Activated T-helper 17 cell treated with anti-CD3 and anti-CD28 coated beads, Interleukin-2, amount 50 U/mL, for 72 hours (primary cell): ENCODE measurements at regions not wholly inside any gene's neighbourhood (a gene's known extent, or its start where the extent isn't known, plus 50 kb on each side); places are given as distances from the start of the nearest gene placed in this dataset.

Source experiments
- ATAC-seq: fragments of 150-1000 bp; cut with Tn5 transposase; replicated peaks from 2 replicates; pipeline ENCODE4 v1.10.0; 2021; ENCODE audit warnings: mild to moderate bottlenecking, moderate library complexity
- H3K27ac Mint-ChIP-seq: one replicate; pipeline ENCODE4 v1.8.0; 2022; ENCODE audit warnings: mixed read lengths
- H3K27me3 Mint-ChIP-seq: one replicate; pipeline ENCODE4 v1.8.0; 2022; ENCODE audit warnings: mixed read lengths
- H3K36me3 Mint-ChIP-seq: one replicate; pipeline ENCODE4 v1.8.0; 2022; ENCODE audit warnings: low read depth, mild to moderate bottlenecking, mixed read lengths
- H3K4me1 Mint-ChIP-seq: one replicate; pipeline ENCODE4 v1.8.0; 2022; ENCODE audit warnings: mixed read lengths
- H3K4me3 Mint-ChIP-seq: one replicate; pipeline ENCODE4 v1.8.0; 2022; ENCODE audit warnings: mild to moderate bottlenecking, mixed read lengths
- H3K9me3 Mint-ChIP-seq: one replicate; pipeline ENCODE4 v1.8.0; 2022; ENCODE audit warnings: mixed read lengths

DNA sequence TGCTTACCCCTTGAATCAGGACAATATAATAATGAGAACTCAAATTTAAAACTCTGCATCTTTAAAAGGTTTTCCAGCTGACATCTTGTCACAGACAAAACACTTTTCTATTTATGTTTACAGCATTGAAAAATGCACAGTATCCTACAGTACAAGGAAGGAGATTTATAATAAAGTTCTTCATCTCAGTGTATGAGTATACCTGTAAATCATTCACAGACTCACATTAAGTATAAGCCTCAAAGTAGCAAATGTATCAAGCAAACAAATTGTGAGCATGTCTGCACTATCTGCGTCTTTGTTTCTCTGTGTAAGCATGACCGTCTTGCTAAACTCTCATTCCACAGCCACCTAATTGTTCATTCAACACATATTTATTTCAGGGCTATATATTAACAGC is 52.8 kb downstream of the PPP1R2C start:
- Mint-ChIP-seq H3K4me3 (no peak overlapping the region), H3K36me3 (no peaks in the 10 kb centered on the region), H3K9me3 (no peaks in the 10 kb centered on the region), H3K27ac (no peak overlapping the region), H3K27me3 (no peaks in the 10 kb centered on the region), H3K4me1 (no peaks in the 10 kb centered on the region)
- ATAC-seq, result no peak

DNA sequence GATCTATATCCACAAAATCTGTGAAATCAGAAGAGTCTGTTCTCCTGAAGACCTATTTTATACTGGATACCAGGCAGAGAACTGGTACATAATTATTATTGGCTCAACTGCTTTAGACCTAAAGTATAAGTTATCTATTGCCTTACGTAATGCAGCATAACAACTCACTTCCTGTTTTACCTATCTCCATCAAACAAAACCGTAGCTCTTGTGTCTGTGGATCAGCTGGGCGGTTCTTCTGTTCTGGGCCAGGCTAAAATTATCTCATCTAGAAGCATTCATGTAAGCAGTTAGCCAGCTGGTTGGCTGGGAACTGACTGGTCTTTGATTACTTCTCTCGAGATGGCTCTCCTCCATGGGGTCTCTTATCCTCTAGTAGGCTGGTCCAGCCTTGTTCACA is 57.8 kb downstream of the PPP1R2C start:
- no peaks in the 10 kb centered on the region for H3K9me3 Mint-ChIP-seq
- ATAC-seq, result no peak

DNA sequence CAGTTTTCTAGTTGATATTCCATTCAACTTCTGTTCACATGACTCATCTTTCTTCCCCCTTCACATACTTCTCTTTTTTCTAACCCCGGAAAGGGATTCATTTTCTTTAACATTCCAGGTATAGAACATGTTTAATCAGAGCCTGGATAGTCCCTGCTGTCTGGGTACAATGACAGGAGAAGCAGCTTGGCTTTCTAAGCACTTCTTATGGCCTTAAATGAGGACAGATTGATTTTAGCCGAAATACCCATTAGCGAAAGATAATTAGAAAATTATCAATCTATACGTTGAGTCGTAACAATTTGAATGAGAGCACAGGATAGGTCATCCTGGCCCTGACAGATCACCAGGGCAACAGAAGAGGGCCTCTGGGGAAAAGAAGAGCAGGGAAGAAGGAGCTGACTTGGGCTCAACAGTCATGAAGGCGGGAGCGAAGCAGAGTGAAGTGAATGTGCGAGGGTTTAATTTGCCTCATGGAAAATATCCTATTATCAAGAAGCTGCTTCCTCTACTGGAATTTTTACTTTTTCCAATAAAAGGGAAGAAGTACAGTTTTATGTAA is 62.2 kb downstream of the PPP1R2C start:
- H3K9me3 Mint-ChIP-seq, result no peaks in the 10 kb centered on the region

More for the DNA sequence above, 57.8 kb downstream of the PPP1R2C start:
- Mint-ChIP-seq H3K36me3 (no peaks in the 10 kb centered on the region), H3K27me3 (no peaks in the 10 kb centered on the region), H3K4me3 (no peak overlapping the region), H3K27ac (no peak overlapping the region), H3K4me1 (no peaks in the 10 kb centered on the region)

DNA sequence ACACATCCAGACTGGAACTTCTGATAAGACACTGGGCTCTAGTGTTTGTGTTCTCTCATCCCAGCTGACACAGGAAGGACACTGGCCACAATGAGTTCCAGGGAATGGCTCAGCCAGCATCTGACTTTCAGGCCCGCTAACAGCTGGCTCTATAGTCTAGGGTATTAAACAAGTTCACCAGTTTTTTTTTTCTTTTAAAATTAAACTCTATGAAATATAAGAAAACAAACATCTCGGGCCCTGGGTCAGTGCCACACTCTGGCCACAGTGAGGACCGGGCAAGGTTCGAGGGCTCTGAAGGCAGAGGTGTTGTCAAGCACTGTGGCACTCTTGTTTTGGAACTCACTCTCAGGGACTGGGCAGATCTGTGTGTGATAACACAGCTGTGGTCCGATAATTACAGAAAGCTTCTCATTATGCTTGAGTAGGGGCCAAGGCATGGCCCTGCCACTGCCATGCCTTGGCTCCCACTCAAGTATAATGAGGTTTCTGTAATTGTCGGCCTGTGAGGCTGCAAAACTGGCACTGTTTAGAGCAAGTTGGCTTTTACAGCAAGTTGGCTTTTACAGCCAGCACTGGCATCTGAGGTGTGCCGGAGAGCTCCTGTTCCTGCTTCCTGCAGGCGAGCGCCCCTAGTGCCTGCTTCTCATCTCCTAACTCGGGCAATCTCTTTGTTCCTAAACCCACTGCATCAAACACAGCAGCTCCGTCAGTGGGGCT is 62.8 kb downstream of the PPP1R2C start:
- H3K4me1 Mint-ChIP-seq, result no peaks in the 10 kb centered on the region
- no peaks in the 10 kb centered on the region for H3K27me3 Mint-ChIP-seq
- no peak overlapping the region for H3K27ac Mint-ChIP-seq
- H3K36me3 Mint-ChIP-seq, result no peaks in the 10 kb centered on the region
- no peak for ATAC-seq
- no peaks in the 10 kb centered on the region for H3K9me3 Mint-ChIP-seq
- H3K4me3 Mint-ChIP-seq, result no peak overlapping the region

More for the DNA sequence above, 62.2 kb downstream of the PPP1R2C start:
- H3K27ac Mint-ChIP-seq, result no peak overlapping the region
- no peaks in the 10 kb centered on the region for H3K27me3 Mint-ChIP-seq
- H3K36me3 Mint-ChIP-seq, result no peaks in the 10 kb centered on the region
- no peaks in the 10 kb centered on the region for H3K4me1 Mint-ChIP-seq
- H3K4me3 Mint-ChIP-seq, result no peak overlapping the region
- ATAC-seq, result no peak

DNA sequence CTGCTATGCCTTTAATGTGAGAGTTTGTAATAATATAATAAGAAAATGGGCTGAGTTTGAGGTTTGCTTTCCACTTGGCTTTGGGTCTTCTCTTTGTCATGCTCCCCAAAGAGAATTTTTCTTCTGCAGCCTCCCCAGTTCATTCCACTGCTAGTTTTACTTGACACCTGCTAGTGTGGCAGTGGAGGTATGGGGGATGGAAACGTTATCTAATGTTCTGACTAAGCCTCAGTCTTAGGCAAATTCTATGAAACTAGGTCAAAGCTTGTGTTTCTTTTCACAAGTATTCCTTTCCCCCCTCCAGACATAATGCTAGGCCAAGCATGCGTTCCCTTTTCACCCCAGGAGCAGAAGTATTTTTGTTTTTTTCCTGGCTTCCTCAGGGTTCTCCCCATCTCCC is 67.5 kb downstream of the PPP1R2C start:
- no peaks in the 10 kb centered on the region for H3K27me3 Mint-ChIP-seq
- H3K9me3 Mint-ChIP-seq, result no peaks in the 10 kb centered on the region
- peak; percentile 61 for ATAC-seq
- no peak overlapping the region for H3K27ac Mint-ChIP-seq
- no peaks in the 10 kb centered on the region for H3K36me3 Mint-ChIP-seq
- H3K4me1 Mint-ChIP-seq, result peaks cover 3% of the 10 kb centered on the region
- H3K4me3 Mint-ChIP-seq, result no peak overlapping the region

DNA sequence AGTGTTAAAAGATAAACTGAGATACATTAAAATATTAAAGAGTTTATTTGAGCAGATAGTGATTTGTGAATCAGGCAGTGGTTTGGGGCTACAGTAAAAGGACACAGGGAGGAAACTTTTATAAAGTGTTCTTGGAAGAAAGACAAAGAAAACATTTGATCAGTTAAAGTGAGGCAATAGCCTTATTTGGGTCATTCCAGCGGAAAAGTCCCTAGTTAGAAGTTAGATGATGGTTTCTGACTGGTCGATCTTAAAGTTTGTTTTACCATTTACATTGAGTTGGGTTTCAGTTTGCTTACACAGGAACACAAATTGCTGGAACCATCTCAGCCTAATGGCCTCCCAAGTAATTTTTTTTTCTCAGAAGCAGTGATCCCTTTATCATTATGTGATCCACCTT is 69.7 kb downstream of the PPP1R2C start:
- no peaks in the 10 kb centered on the region for H3K36me3 Mint-ChIP-seq
- H3K4me3 Mint-ChIP-seq, result no peak overlapping the region
- H3K27ac Mint-ChIP-seq, result no peak overlapping the region
- H3K27me3 Mint-ChIP-seq, result no peaks in the 10 kb centered on the region
- peaks cover 3% of the 10 kb centered on the region for H3K4me1 Mint-ChIP-seq
- no peak for ATAC-seq
- no peaks in the 10 kb centered on the region for H3K9me3 Mint-ChIP-seq

DNA sequence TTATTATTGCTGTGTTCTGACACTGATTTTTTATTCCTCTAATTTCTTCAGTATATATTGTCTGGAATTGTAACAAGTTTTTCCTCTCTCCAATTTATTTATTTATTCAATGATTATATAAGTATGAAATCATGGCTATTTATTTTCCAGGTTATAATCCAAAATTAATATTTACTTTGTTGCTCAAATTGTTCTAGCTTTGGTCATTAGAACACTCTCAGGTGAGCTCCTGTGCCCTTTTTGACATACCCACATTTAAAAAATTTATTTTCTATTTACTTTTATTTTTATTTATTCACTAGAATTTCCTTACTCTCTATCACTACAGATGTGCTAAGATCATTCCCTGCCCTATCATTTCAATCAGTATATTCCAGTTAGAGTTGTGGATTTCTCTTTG is 70.2 kb downstream of the PPP1R2C start:
- Mint-ChIP-seq H3K9me3 (no peaks in the 10 kb centered on the region), H3K36me3 (no peaks in the 10 kb centered on the region), H3K4me1 (peaks cover 3% of the 10 kb centered on the region), H3K27ac (no peak overlapping the region), H3K27me3 (no peaks in the 10 kb centered on the region), H3K4me3 (no peak overlapping the region)
- no peak for ATAC-seq

DNA sequence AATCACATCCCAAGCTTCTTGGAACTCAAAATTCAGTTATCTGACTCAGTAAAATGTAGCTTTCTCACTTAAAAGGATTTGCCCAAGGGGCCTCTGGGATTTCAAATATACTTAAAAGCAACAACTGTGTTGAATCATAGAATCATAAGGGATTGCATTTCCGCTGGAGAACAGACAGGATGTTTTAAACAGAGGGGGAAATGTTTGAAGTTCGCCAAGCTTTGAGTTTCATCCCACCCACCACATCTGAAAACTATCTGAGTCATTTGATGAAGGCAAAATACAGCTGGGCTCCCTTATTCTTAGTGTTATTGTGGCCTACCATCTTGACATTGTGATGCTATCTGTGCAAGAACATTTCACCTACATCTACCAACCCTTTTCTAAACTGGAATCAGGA is 73.5 kb downstream of the PPP1R2C start:
- Mint-ChIP-seq H3K4me1 (no peaks in the 10 kb centered on the region), H3K4me3 (no peak overlapping the region), H3K27ac (peak overlapping the region; percentile 7), H3K27me3 (no peaks in the 10 kb centered on the region), H3K36me3 (no peaks in the 10 kb centered on the region), H3K9me3 (no peaks in the 10 kb centered on the region)
- ATAC-seq, result peak; percentile 72

DNA sequence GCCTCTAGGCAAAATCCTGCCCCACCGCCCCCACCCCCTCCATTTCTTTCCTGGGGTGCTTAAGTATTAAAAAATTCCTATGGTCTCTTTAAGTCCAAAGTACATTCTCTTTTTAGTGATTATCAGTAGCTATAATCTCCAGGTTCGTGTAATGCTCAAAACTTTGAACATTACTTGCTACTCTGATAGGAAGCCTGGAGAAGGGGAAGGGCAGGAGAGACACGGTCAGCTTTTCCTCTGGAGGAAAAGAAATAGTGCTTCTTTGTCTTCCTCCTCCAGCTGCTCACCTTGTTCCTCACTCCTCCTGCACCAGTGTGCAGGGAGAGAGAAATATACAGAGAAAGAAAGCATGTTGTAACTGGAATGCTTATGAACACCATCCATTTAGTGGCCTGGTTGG is 80.4 kb downstream of the PPP1R2C start:
- Mint-ChIP-seq H3K9me3 (no peaks in the 10 kb centered on the region), H3K27ac (no peak overlapping the region), H3K4me1 (peaks cover 4% of the 10 kb centered on the region), H3K27me3 (no peaks in the 10 kb centered on the region), H3K36me3 (no peaks in the 10 kb centered on the region), H3K4me3 (no peak overlapping the region)
- ATAC-seq, result no peak

DNA sequence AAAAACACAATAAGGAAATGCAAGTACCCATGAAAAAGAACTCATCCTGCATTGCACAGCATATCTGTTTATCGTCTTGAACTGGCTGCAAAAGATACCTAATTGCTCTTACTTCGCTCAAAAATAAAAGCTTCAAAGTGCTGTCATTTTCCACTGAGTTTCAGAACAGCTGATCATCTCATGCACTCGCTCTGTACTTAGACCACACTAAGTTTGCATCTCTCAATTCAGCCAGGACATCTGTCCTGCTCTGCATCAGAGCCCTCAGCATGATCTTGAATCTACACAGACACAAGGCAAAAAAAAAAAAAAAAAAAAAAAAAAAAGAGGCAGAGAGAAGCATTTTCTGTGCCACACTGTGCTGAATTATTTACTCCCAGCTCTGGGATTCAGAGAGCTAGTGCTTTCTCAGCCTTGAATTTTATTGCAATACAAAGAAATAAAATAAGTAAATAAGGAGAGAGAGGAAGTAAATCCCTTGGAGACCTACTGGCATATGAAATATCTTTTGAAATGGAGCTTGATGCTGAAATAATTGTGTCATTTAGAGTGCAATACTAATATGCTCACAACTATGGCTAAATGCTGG is 81.3 kb downstream of the PPP1R2C start:
- Mint-ChIP-seq H3K27ac (no peak overlapping the region), H3K4me3 (no peak overlapping the region), H3K9me3 (no peaks in the 10 kb centered on the region), H3K36me3 (no peaks in the 10 kb centered on the region), H3K4me1 (peaks cover 4% of the 10 kb centered on the region), H3K27me3 (no peaks in the 10 kb centered on the region)
- no peak for ATAC-seq

DNA sequence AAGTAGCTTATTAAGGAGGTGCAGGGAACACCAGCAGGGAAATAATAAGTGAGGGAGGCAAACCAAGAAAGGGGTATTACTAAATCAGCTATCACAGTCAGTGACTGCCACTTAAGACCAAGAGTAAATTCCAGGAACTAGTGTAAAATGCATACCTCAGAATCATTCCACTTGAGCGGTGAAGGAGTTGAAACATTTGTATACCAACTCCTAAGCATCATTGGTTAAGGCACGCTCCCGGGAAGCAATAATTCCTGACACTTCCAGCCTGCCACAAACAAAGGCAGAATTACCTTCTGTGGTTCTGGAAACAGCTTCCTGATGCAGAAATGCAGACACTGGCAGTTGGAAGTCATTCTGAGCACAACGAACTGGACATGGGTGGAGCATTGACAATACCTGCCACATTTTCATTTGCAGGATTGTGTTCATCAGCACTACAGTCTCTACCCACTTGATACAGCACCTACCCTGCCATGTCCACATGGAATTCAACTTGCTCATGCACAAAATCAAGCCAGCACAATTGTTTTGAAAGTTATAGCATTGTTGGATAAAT is 82.1 kb downstream of the PPP1R2C start:
- Mint-ChIP-seq H3K36me3 (no peaks in the 10 kb centered on the region), H3K27me3 (no peaks in the 10 kb centered on the region), H3K4me1 (peaks cover 4% of the 10 kb centered on the region), H3K27ac (no peak overlapping the region), H3K9me3 (no peaks in the 10 kb centered on the region), H3K4me3 (no peak overlapping the region)
- no peak for ATAC-seq

DNA sequence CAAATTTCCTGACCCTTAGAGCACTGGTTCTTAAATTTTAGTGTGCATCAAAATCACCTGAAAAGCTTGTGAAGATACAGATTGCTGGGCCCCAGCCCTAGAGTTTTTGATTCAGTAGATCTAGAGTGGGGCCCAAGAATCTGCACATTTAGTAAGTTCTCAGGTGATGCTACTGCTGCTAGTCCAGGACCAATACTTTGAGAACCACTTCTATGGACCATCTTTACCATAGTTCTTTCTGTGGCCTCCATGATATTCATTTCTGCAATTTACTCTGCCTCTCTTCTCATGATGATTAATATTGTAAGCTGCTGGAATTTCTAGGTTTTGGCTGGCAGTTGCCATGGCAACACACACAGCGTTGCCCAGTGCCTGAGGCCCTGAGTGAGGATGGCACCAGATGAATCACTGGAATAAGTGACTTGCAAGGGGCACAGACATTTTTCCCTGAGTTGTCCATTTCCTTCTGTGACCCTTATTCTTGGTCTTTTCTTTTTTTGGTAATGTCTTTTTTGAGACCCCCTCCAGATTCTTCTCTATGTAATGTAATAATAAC is 83.6 kb downstream of the PPP1R2C start:
- Mint-ChIP-seq H3K9me3 (no peaks in the 10 kb centered on the region), H3K27me3 (no peaks in the 10 kb centered on the region)

DNA sequence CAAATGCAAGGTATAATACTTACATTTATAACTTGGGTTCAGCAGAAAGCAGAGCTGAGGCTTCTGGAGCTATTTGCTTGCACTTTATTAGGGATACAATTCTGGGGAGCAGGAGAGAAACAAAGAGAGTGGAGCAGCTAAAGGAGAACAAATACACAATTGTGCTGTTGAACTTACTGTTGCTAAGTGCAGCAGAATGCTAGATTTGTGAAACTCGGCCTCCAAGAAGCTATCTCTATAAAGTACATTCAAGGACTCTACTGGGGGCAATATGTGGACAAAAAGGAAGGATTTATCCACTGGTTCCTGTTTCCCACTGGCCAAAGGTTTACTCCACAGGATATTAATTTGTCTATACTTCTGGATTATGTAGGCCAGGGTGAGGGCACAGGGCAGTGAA is 86.8 kb downstream of the PPP1R2C start:
- no peaks in the 10 kb centered on the region for H3K27me3 Mint-ChIP-seq

More for the DNA sequence above, 83.6 kb downstream of the PPP1R2C start:
- peak; percentile 57 for ATAC-seq
- Mint-ChIP-seq H3K36me3 (no peaks in the 10 kb centered on the region), H3K4me1 (peaks cover 4% of the 10 kb centered on the region), H3K4me3 (no peak overlapping the region), H3K27ac (no peak overlapping the region)

DNA sequence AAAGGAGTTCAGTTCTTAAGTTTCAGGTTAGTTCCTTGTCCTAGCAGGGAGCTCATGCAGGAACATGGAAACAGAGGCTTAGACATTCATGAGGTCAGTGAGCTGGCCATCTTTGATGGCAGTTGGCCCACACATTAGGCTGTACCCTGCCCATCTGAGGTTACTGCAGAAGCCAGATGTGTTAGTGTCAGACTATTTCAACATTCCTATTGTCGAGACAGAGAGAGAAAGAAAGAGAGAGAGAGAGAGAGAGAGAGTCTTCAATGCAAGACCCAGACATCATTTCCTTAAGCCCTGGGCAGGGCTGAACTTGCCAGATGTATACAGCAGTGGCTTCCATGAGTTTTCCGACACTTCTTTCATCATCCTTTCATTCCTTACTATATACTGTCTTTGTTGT is 91.3 kb downstream of the PPP1R2C start:
- H3K4me3 Mint-ChIP-seq, result no peak overlapping the region
- no peak overlapping the region for H3K27ac Mint-ChIP-seq
- H3K27me3 Mint-ChIP-seq, result no peaks in the 10 kb centered on the region
- H3K4me1 Mint-ChIP-seq, result no peaks in the 10 kb centered on the region
- H3K9me3 Mint-ChIP-seq, result no peaks in the 10 kb centered on the region
- no peaks in the 10 kb centered on the region for H3K36me3 Mint-ChIP-seq
- ATAC-seq, result no peak

More for the DNA sequence above, 86.8 kb downstream of the PPP1R2C start:
- no peaks in the 10 kb centered on the region for H3K36me3 Mint-ChIP-seq
- ATAC-seq, result no peak
- no peak overlapping the region for H3K27ac Mint-ChIP-seq
- no peaks in the 10 kb centered on the region for H3K9me3 Mint-ChIP-seq
- H3K4me1 Mint-ChIP-seq, result peaks cover 4% of the 10 kb centered on the region
- no peak overlapping the region for H3K4me3 Mint-ChIP-seq

DNA sequence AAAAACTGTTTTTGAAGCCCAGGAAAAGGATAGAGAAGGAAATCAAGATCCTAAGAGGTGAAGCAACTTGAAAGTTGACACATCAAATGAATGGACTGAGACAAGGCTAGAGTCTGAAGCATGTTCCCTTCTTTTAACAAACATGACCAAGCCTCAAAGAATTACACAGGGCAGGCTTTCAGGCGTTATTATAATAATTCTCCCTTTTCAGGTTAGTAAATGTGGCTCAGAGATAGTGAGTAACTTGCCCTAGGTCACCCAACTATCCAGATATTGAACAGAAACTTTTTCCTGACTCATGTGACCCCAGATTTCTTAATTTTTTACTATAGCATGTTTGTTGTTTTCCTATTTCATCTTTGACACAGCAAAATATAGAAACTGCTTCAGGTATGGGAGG is 91.7 kb downstream of the PPP1R2C start:
- H3K4me1 Mint-ChIP-seq, result no peaks in the 10 kb centered on the region
- H3K9me3 Mint-ChIP-seq, result no peaks in the 10 kb centered on the region
- no peaks in the 10 kb centered on the region for H3K36me3 Mint-ChIP-seq
- no peak overlapping the region for H3K27ac Mint-ChIP-seq
- H3K4me3 Mint-ChIP-seq, result no peak overlapping the region
- H3K27me3 Mint-ChIP-seq, result no peaks in the 10 kb centered on the region
- no peak for ATAC-seq
